HCT116 (cell line): ENCODE measurements at regions not wholly inside any gene's neighbourhood (a gene's known extent, or its start where the extent isn't known, plus 50 kb on each side); places are given as distances from the start of the nearest gene placed in this dataset.

Experiments used
- ATAC-seq: fragments of 200-7000 bp; cut with Tn5 transposase; 2 replicates; pipeline ENCODE4 v1.9.1; 2020; ENCODE audit warnings: mild to moderate bottlenecking, moderate library complexity
- BruUV-seq: library from RNA; stranded (reverse); fragments of 400-500 nt; replicated peaks from 2 replicates; lab custom pipeline; 2021; lab: Mats Ljungman, UMichigan
- CTCF ChIA-PET: fragments of 300-600 bp; sonication (Branson Sonifier 250); formaldehyde crosslinking; loops from one replicate; lab custom pipeline; 2021; ENCODE audit warnings: antibody characterized with exemption; lab: Charles Lee
- POLR2A ChIA-PET: fragments of 300-600, 350-600 bp; sonication (Branson Sonifier 250); formaldehyde crosslinking; loops from one replicate; lab custom pipeline; 2021; ENCODE audit warnings: antibody characterized with exemption; lab: Charles Lee
- RAD21 ChIA-PET, 2 experiments: fragments of 300-600 bp; sonication (Branson Sonifier 250); formaldehyde crosslinking; loops; one replicate each; lab custom pipeline; 2023; ENCODE audit warnings: low total read pairs in 2 of 2; ENCODE audit not compliant: uncharacterized antibody in 2 of 2, unreplicated experiment in 2 of 2, low non-redundant PET in 1 of 2; lab: Charles Lee
- DNase-seq: peaks from one replicate; pipeline ENCODE4 v3.0.0-alpha.2; 2010; ENCODE audit warnings: low read depth, low spot score
- H2AFZ ChIP-seq: fragments of 200-600 bp; shearing (Covaris generic), sonication (generic); 2 replicates; pipeline ENCODE4 v1.6.1; 2017; ENCODE audit warnings: low read depth, mixed run types, mixed read lengths, antibody characterized with exemption, low read length; ENCODE audit not compliant: poor library complexity, severe bottlenecking
- H3K27ac ChIP-seq: 2 replicates; pipeline ENCODE4 v1.5.1; 2012; ENCODE audit warnings: low read depth, low read length
- H3K27me3 ChIP-seq: fragments of 200-600 bp; sonication (generic); 2 replicates; pipeline ENCODE4 v1.6.1; 2016; ENCODE audit warnings: mixed run types, low read length, mixed read lengths; ENCODE audit not compliant: insufficient read depth
- H3K36me3 ChIP-seq, 2 experiments: fragments of 200-500 bp in 1 of 2; fragments of 200-600 bp in 1 of 2; sonication (Bioruptor generic) in 1 of 2; sonication (generic) in 1 of 2; 2 replicates each; pipeline versions ENCODE4 v1.5.1 to v1.6.1; 2014 to 2016; ENCODE audit warnings: low read length in 2 of 2, inconsistent platforms in 1 of 2, mixed read lengths in 1 of 2, mixed run types in 1 of 2; ENCODE audit not compliant: insufficient read depth in 2 of 2, control insufficient read depth in 1 of 2
- H3K4me1 ChIP-seq, 2 experiments: fragments of 200-600 bp in 1 of 2; sonication (generic) in 1 of 2; 2 replicates each; pipeline versions ENCODE4 v1.5.1 to v1.6.1; 2012 to 2017; ENCODE audit warnings: low read length in 2 of 2, inconsistent platforms in 1 of 2, mild to moderate bottlenecking in 1 of 2, mixed read lengths in 1 of 2, mixed run types in 1 of 2, moderate library complexity in 1 of 2; ENCODE audit not compliant: insufficient read depth in 2 of 2, control insufficient read depth in 1 of 2
- H3K4me2 ChIP-seq: fragments of 200-600 bp; sonication (generic); 2 replicates; pipeline ENCODE4 v1.6.1; 2017; ENCODE audit warnings: mixed run types, low read length, mixed read lengths
- H3K4me3 ChIP-seq, 2 experiments: fragments of 200-600 bp in 1 of 2; sonication (generic) in 1 of 2; replicated peaks in 1 of 2; 2 replicates each; pipeline ENCODE4 v1.5.1; 2011 to 2016; ENCODE audit warnings: low read length in 2 of 2, control low read depth in 1 of 2, low read depth in 1 of 2, mild to moderate bottlenecking in 1 of 2, mixed read lengths in 1 of 2, mixed run types in 1 of 2
- H3K79me2 ChIP-seq: fragments of 200-600 bp; sonication (generic); 2 replicates; pipeline ENCODE4 v1.6.1; 2017; ENCODE audit warnings: mild to moderate bottlenecking, mixed run types, low read length, moderate library complexity, mixed read lengths; ENCODE audit not compliant: insufficient read depth
- H3K9ac ChIP-seq: fragments of 200-600 bp; sonication (generic); 2 replicates; pipeline ENCODE4 v1.6.1; 2016; ENCODE audit warnings: low read length, mixed read lengths
- H3K9me2 ChIP-seq: fragments of 200-600 bp; sonication (generic), shearing (Covaris generic); 2 replicates; pipeline ENCODE4 v1.6.1; 2017; ENCODE audit warnings: mixed run types, mild to moderate bottlenecking, moderate library complexity; ENCODE audit not compliant: insufficient read depth
- H3K9me3 ChIP-seq, 2 experiments: fragments of 200-500 bp in 1 of 2; fragments of 200-600 bp in 1 of 2; sonication (Bioruptor generic) in 1 of 2; sonication (generic) in 1 of 2; 2 replicates each; pipeline ENCODE4 v1.6.1; 2014 to 2017; ENCODE audit warnings: low read length in 2 of 2, mixed read lengths in 2 of 2, inconsistent platforms in 1 of 2, low read depth in 1 of 2, mild to moderate bottlenecking in 1 of 2, mixed run types in 1 of 2, moderate library complexity in 1 of 2; ENCODE audit not compliant: control insufficient read depth in 1 of 2, insufficient read depth in 1 of 2
- H4K20me1 ChIP-seq: fragments of 200-600 bp; sonication (generic), shearing (Covaris generic); 2 replicates; pipeline ENCODE4 v1.6.1; 2017; ENCODE audit warnings: mixed run types, mild to moderate bottlenecking, moderate library complexity; ENCODE audit not compliant: insufficient read depth
- CEBPB ChIP-seq: IDR thresholded peaks from 2 replicates; pipeline ENCODE4 v1.6.1; 2012; ENCODE audit warnings: low read depth
- EGR1 ChIP-seq: IDR thresholded peaks from 2 replicates; pipeline ENCODE4 v1.6.1; 2012; ENCODE audit warnings: low read depth
- ELF1 ChIP-seq: IDR thresholded peaks from 2 replicates; pipeline ENCODE4 v1.6.1; 2012; ENCODE audit warnings: low read depth, borderline replicate concordance
- EZH2 ChIP-seq: fragments of 200-600 bp; sonication (generic); IDR thresholded peaks from 2 replicates; pipeline ENCODE4 v1.6.1; 2017; ENCODE audit warnings: antibody characterized with exemption, mixed run types
- EZH2phosphoT487 ChIP-seq: fragments of 200-600 bp; IDR thresholded peaks from 2 replicates; pipeline ENCODE4 v1.6.1; 2018; ENCODE audit warnings: antibody characterized with exemption, borderline replicate concordance
- JUND ChIP-seq: IDR thresholded peaks from 2 replicates; pipeline ENCODE4 v1.6.1; 2012
- POLR2A ChIP-seq: IDR thresholded peaks from 2 replicates; pipeline ENCODE4 v1.7.0; 2011; ENCODE audit warnings: borderline replicate concordance; ENCODE audit not compliant: insufficient read depth, insufficient read length; ENCODE audit errors: extremely low read depth
- POLR2AphosphoS5 ChIP-seq: IDR thresholded peaks from 2 replicates; pipeline ENCODE4 v1.6.1; 2011; ENCODE audit warnings: mild to moderate bottlenecking, low read depth, low read length, moderate library complexity
- SIN3A ChIP-seq: IDR thresholded peaks from 2 replicates; pipeline ENCODE4 v1.6.1; 2012; ENCODE audit warnings: low read depth
- SP1 ChIP-seq: IDR thresholded peaks from 2 replicates; pipeline ENCODE4 v1.6.1; 2012; ENCODE audit warnings: low read depth
- TCF7L2 ChIP-seq: IDR thresholded peaks from 2 replicates; pipeline ENCODE4 v1.7.0; 2011; ENCODE audit warnings: borderline replicate concordance, inconsistent platforms; ENCODE audit not compliant: insufficient read depth, insufficient read length; ENCODE audit errors: extremely low read depth
- YY1 ChIP-seq: IDR thresholded peaks from 2 replicates; pipeline ENCODE4 v1.6.1; 2011; ENCODE audit warnings: low read length, low read depth, moderate library complexity, mild to moderate bottlenecking; ENCODE audit not compliant: insufficient replicate concordance; ENCODE audit errors: extremely low read depth
- ZFX ChIP-seq: fragments of 450-650 bp; IDR thresholded peaks from 2 replicates; pipeline ENCODE4 v1.6.1; 2017
- ZNF274 ChIP-seq: fragments of 200-500 bp; sonication (Bioruptor generic); IDR thresholded peaks from 2 replicates; pipeline ENCODE4 v1.6.1; 2014; ENCODE audit warnings: mild to moderate bottlenecking, low read depth, low read length, inconsistent platforms
- intact Hi-C: fragments of 100-400 bp; cut with micrococcal nuclease; formaldehyde crosslinking; loops from 2 replicates; pipeline ENCODE4 v1.10.0; 2022
- TF ChIP-seq, protein P1 (sequence below): IDR thresholded peaks from 2 replicates; pipeline ENCODE4 v1.6.1; 2012; ENCODE audit warnings: low read depth
- TF ChIP-seq, protein P2 (sequence below): IDR thresholded peaks from 2 replicates; pipeline ENCODE4 v1.6.1; 2011; ENCODE audit warnings: mild to moderate bottlenecking, low read length, moderate library complexity; ENCODE audit not compliant: insufficient replicate concordance; ENCODE audit errors: extremely low read depth
- TF ChIP-seq, protein P3 (sequence below), 3 experiments: fragments of 200-600 bp in 1 of 3; sonication (generic) in 1 of 3; IDR thresholded peaks in 2 of 3; conservative IDR thresholded peaks in 1 of 3; 2 replicates each; pipeline ENCODE4 v1.5.1; 2012 to 2017; ENCODE audit warnings: low read depth in 2 of 3, low read length in 2 of 3, antibody characterized with exemption in 1 of 3, borderline replicate concordance in 1 of 3, control low read depth in 1 of 3, mild to moderate bottlenecking in 1 of 3, mixed read lengths in 1 of 3, mixed run types in 1 of 3, moderate library complexity in 1 of 3; ENCODE audit not compliant: insufficient read depth in 1 of 3
- TF ChIP-seq, protein P4 (sequence below): IDR thresholded peaks from 2 replicates; pipeline ENCODE4 v1.6.1; 2012

DNA sequence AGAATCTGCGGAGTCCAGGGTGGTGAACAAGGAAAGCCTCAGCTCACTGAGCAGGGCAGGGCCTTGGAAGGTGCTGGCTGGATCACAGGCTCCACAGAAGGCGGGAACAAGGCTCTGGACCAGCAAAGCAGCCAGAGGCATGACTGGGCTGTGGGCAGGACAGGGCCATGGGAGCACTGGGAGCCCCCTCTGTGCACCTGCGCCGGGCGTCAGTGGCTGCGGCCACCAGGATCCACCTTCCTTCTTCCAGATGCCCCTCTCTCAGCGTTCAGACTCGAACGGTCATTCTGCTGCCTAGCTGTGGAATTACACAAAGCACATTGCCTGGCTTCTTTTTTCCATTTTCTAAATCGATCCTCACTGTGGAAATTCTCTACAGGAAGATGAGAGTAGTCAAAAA lies 621.2 kb downstream of the GALR1 start:
- no peak overlapping the region for H2AFZ ChIP-seq
- POLR2A ChIA-PET: no interaction called here
- H3K79me2 ChIP-seq: no peaks in the 10 kb centered on the region
- no TSS peak for BruUV-seq
- no peaks in the 10 kb centered on the region for H3K27me3 ChIP-seq
- no peak for TF ChIP-seq SP1
- TF ChIP-seq YY1: no peak
- no peak for TF ChIP-seq ZFX
- TF ChIP-seq EZH2phosphoT487: no peak
- TF ChIP-seq, protein P1, sequence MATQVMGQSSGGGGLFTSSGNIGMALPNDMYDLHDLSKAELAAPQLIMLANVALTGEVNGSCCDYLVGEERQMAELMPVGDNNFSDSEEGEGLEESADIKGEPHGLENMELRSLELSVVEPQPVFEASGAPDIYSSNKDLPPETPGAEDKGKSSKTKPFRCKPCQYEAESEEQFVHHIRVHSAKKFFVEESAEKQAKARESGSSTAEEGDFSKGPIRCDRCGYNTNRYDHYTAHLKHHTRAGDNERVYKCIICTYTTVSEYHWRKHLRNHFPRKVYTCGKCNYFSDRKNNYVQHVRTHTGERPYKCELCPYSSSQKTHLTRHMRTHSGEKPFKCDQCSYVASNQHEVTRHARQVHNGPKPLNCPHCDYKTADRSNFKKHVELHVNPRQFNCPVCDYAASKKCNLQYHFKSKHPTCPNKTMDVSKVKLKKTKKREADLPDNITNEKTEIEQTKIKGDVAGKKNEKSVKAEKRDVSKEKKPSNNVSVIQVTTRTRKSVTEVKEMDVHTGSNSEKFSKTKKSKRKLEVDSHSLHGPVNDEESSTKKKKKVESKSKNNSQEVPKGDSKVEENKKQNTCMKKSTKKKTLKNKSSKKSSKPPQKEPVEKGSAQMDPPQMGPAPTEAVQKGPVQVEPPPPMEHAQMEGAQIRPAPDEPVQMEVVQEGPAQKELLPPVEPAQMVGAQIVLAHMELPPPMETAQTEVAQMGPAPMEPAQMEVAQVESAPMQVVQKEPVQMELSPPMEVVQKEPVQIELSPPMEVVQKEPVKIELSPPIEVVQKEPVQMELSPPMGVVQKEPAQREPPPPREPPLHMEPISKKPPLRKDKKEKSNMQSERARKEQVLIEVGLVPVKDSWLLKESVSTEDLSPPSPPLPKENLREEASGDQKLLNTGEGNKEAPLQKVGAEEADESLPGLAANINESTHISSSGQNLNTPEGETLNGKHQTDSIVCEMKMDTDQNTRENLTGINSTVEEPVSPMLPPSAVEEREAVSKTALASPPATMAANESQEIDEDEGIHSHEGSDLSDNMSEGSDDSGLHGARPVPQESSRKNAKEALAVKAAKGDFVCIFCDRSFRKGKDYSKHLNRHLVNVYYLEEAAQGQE: no peak
- TF ChIP-seq, protein P2, sequence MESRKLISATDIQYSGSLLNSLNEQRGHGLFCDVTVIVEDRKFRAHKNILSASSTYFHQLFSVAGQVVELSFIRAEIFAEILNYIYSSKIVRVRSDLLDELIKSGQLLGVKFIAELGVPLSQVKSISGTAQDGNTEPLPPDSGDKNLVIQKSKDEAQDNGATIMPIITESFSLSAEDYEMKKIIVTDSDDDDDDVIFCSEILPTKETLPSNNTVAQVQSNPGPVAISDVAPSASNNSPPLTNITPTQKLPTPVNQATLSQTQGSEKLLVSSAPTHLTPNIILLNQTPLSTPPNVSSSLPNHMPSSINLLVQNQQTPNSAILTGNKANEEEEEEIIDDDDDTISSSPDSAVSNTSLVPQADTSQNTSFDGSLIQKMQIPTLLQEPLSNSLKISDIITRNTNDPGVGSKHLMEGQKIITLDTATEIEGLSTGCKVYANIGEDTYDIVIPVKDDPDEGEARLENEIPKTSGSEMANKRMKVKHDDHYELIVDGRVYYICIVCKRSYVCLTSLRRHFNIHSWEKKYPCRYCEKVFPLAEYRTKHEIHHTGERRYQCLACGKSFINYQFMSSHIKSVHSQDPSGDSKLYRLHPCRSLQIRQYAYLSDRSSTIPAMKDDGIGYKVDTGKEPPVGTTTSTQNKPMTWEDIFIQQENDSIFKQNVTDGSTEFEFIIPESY: no peak
- no peak for TF ChIP-seq ELF1
- no peak for TF ChIP-seq POLR2AphosphoS5
- TF ChIP-seq JUND: no peak
- TF ChIP-seq EZH2: no peak
- TF ChIP-seq POLR2A: no peak
- no peak for TF ChIP-seq ZNF274
- no peak for TF ChIP-seq TCF7L2
- TF ChIP-seq EGR1: no peak
- TF ChIP-seq SIN3A: no peak
- TF ChIP-seq, protein P3, sequence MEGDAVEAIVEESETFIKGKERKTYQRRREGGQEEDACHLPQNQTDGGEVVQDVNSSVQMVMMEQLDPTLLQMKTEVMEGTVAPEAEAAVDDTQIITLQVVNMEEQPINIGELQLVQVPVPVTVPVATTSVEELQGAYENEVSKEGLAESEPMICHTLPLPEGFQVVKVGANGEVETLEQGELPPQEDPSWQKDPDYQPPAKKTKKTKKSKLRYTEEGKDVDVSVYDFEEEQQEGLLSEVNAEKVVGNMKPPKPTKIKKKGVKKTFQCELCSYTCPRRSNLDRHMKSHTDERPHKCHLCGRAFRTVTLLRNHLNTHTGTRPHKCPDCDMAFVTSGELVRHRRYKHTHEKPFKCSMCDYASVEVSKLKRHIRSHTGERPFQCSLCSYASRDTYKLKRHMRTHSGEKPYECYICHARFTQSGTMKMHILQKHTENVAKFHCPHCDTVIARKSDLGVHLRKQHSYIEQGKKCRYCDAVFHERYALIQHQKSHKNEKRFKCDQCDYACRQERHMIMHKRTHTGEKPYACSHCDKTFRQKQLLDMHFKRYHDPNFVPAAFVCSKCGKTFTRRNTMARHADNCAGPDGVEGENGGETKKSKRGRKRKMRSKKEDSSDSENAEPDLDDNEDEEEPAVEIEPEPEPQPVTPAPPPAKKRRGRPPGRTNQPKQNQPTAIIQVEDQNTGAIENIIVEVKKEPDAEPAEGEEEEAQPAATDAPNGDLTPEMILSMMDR (IDR thresholded peaks at IDR 0.05 in 2 of 3, conservative IDR thresholded peaks at IDR 0.05 in 1 of 3; ENCODE audit: borderline replicate concordance in 1 of 3, insufficient read depth in 1 of 3, low read depth in 2 of 3, low read length in 2 of 3): no peak
- TF ChIP-seq, protein P4, sequence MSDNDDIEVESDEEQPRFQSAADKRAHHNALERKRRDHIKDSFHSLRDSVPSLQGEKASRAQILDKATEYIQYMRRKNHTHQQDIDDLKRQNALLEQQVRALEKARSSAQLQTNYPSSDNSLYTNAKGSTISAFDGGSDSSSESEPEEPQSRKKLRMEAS: no peak
- TF ChIP-seq CEBPB: no peak
- H3K9ac ChIP-seq: no peak overlapping the region
- RAD21 ChIA-PET: no interaction called here
- DNase-seq: no peak
- CTCF ChIA-PET: no interaction called here
- H3K36me3 ChIP-seq: no peaks in the 10 kb centered on the region
- H3K4me1 ChIP-seq: no peaks in the 10 kb centered on the region
- no peaks in the 10 kb centered on the region for H3K9me2 ChIP-seq
- no peak overlapping the region for H3K27ac ChIP-seq
- H4K20me1 ChIP-seq: no peaks in the 10 kb centered on the region
- H3K4me3 ChIP-seq: no peak overlapping the region
- H3K9me3 ChIP-seq: peaks cover 0 to 24% of the 10 kb centered on the region in 2 experiments; a peak in 2 of 4 replicates
- H3K4me2 ChIP-seq: no peak overlapping the region
- no peak for ATAC-seq
- intact Hi-C loops: no loop called here
